GM21723 (cell line): ENCODE measurements at regions not wholly inside any gene's neighbourhood (a gene's known extent, or its start where the extent isn't known, plus 50 kb on each side); places are given as distances from the start of the nearest gene placed in this dataset.

Source experiments
- ATAC-seq: cut with Tn5 transposase; IDR thresholded peaks from one replicate; pipeline ENCODE4 v1.9.1; 2021; ENCODE audit warnings: mild to moderate bottlenecking, moderate library complexity; ENCODE audit not compliant: unreplicated experiment

GRCh38 chr16:48950184-48950583 lies 331.5 kb downstream of the CBLN1 start:
- ATAC-seq = no peak

- ATAC-seq = no peak
Observed at GRCh38 chr16:48949636-48950035, 332.0 kb downstream of the CBLN1 start.

GRCh38 chr16:48948911-48949310 lies 332.7 kb downstream of the CBLN1 start:
- ATAC-seq = no peak

GRCh38 chr16:48947371-48947713 lies 334.3 kb downstream of the CBLN1 start:
- ATAC-seq = no peak

GRCh38 chr16:48946686-48947370 lies 334.8 kb downstream of the CBLN1 start:
- no peak for ATAC-seq

- ATAC-seq = no peak
Observed at GRCh38 chr16:48942996-48943395, 333.0 kb upstream of the N4BP1 start.

GRCh38 chr16:48936811-48937210 lies 326.8 kb upstream of the N4BP1 start:
- ATAC-seq = no peak

GRCh38 chr16:48932216-48932855 lies 322.4 kb upstream of the N4BP1 start:
- ATAC-seq = no peak

- ATAC-seq = no peak
Observed at GRCh38 chr16:48930951-48931553, 321.1 kb upstream of the N4BP1 start.

GRCh38 chr16:48919791-48920190 lies 309.8 kb upstream of the N4BP1 start:
- ATAC-seq = no peak

GRCh38 chr16:48918520-48919258 lies 308.7 kb upstream of the N4BP1 start:
- no peak for ATAC-seq

- no peak for ATAC-seq
Observed at GRCh38 chr16:48916566-48916965, 306.6 kb upstream of the N4BP1 start.

GRCh38 chr16:48914070-48914469 lies 304.1 kb upstream of the N4BP1 start:
- ATAC-seq = no peak

- no peak for ATAC-seq
Observed at GRCh38 chr16:48913384-48913783, 303.4 kb upstream of the N4BP1 start.

GRCh38 chr16:48912360-48912759 lies 302.4 kb upstream of the N4BP1 start:
- no peak for ATAC-seq

GRCh38 chr16:48911700-48912099 lies 301.7 kb upstream of the N4BP1 start:
- ATAC-seq = no peak

- no peak for ATAC-seq
Observed at GRCh38 chr16:48910214-48910613, 300.2 kb upstream of the N4BP1 start.

- ATAC-seq = no peak
Observed at GRCh38 chr16:48909231-48909630, 299.3 kb upstream of the N4BP1 start.

GRCh38 chr16:48907906-48908634 lies 298.1 kb upstream of the N4BP1 start:
- no peak for ATAC-seq

- ATAC-seq = no peak
Observed at GRCh38 chr16:48905632-48906505, 295.9 kb upstream of the N4BP1 start.
